Heart left ventricle (tissue), 16 donors: ENCODE measurements at regions not wholly inside any gene's neighbourhood (a gene's known extent, or its start where the extent isn't known, plus 50 kb on each side); places are given as distances from the start of the nearest gene placed in this dataset.

ENCODE experiments used
- ATAC-seq, 4 donors: fragments of 200-7000 bp; cut with Tn5 transposase; one replicate each; pipeline ENCODE4 v1.9.1; 2020 to 2022; ENCODE audit warnings: moderate library complexity in 4 of 4, mild to moderate bottlenecking in 3 of 4, moderate number of reproducible peaks in 1 of 4
- DNase-seq, 5 donors: peaks; one replicate each; pipeline ENCODE4 v3.0.0-alpha.2; 2020
- H3K27ac ChIP-seq, 12 donors: fragments of 200-600 bp; sonication (generic) in 4 of 12; one replicate each; pipeline versions ENCODE4 v1.5.0 to v1.8.0; 2016 to 2022; ENCODE audit warnings: mild to moderate bottlenecking in 2 of 12
- H3K27me3 ChIP-seq, 9 donors: fragments of 200-600 bp; sonication (generic) in 2 of 9; one replicate each; pipeline versions ENCODE4 v1.5.1 to v1.8.0; 2016 to 2022; ENCODE audit warnings: mild to moderate bottlenecking in 3 of 9
- H3K36me3 ChIP-seq, 9 donors: fragments of 200-600 bp; sonication (generic) in 2 of 9; one replicate each; pipeline versions ENCODE4 v1.5.0 to v1.8.0; 2018 to 2022; ENCODE audit warnings: mild to moderate bottlenecking in 2 of 9
- H3K4me1 ChIP-seq, 12 donors: fragments of 200-600 bp; sonication (generic) in 4 of 12; one replicate each; pipeline versions ENCODE4 v1.5.0 to v1.8.0; 2016 to 2022; ENCODE audit warnings: mild to moderate bottlenecking in 3 of 12
- H3K4me3 ChIP-seq, 12 donors: fragments of 200-600 bp; sonication (generic) in 4 of 12; one replicate each; pipeline versions ENCODE4 v1.5.0 to v1.8.0; 2017 to 2022; ENCODE audit warnings: mild to moderate bottlenecking in 9 of 12, moderate library complexity in 4 of 12
- H3K9me3 ChIP-seq, 12 donors: fragments of 200-600 bp; sonication (generic) in 4 of 12; one replicate each; pipeline versions ENCODE4 v1.5.0 to v1.8.0; 2016 to 2022; ENCODE audit warnings: mild to moderate bottlenecking in 1 of 12
- POLR2A ChIP-seq, 2 donors: fragments of 450-650 bp; IDR thresholded peaks; one replicate each; pipeline ENCODE4 v1.6.1; 2017; ENCODE audit warnings: antibody characterized with exemption in 2 of 2, mild to moderate bottlenecking in 2 of 2, moderate library complexity in 2 of 2
- WGBS, 4 donors: extraction: QIAGEN DNeasy Blood & Tissue Kit in 2 of 4; methylation state at CpG; one replicate each; pipeline versions ENCODE4 v1.1.5 to v1.1.7; 2013 to 2018; 5-methylcytosine and 5-hydroxymethylcytosine counted together
- intact Hi-C, 10 donors: fragments of 100-400 bp; cut with DNase I; formaldehyde crosslinking; loops; one replicate each; pipeline versions ENCODE4 v1.11.1 to v1.14.2; 2022
- TF ChIP-seq, protein P1 (sequence below), 12 donors: fragments of 200-600 bp; sonication (generic) in 4 of 12; IDR thresholded peaks; one replicate each; pipeline versions ENCODE4 v1.5.0 to v1.8.0; 2018 to 2022; ENCODE audit warnings: antibody characterized with exemption in 12 of 12, mild to moderate bottlenecking in 5 of 12
- donor health status: ischemic (EF 13 %, LVEDD 7.1; RV severe dilation, severe dysfunction).
- donor health status: healthy with polysubstance abuse.
- donor health status: DM: no; HTN: yes; CAD: no.
- donor health status: DM: no; HTN: no; CAD: no.
- donor health status: ischemic (EF 25% LVEDD 6.9; RV normal size, moderate dysfunction).
- donor health status: ischemic (EF 25% LVEDD 5.7; RV mildly dilated, moderate dysfunction).
- donor health status: healthy.
- donor health status: DM: yes; HTN: yes; CAD: no.
- donor health status: ischemic (EF 35%, LVEDD 5.7; RV mildly dilated, moderate dysfunction).
- donor health status: nonischemic (EF 11% LVEDD 7.7; RV severe dilation, severe dysfunction).
- donor health status: DM: yes; HTN: yes; CAD: no.
- donor health status: PGD.
- donor health status: ischemic (EF 29% LVEDD 5.4; RV normal size, mild dysfunction).
- donor health status: nonischemic (EF 23%, LVEDD 6.1; RV moderate dilation, normal function).

DNA sequence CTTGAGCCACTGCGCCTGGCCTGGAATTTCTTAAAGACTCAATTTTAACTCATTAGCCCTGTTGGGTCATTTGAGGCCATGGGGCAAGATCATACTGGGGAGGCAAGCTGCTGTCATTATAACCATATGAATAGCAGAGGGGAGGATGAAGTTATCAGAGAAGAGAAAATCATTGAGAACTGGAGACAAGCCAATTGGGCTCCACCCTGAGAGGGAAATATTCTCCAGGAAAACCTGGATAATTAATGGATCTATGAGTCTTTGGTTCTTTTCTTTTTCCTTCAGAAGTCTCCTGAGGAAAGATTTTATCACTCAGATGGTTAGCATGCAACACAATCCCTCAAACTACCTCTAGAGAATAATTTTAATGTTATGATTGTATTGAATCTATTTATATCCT, 569.6 kb upstream of the TUSC1 start:
- H3K27ac ChIP-seq: no peak overlapping the region
- no peaks in the 10 kb centered on the region for H3K4me1 ChIP-seq
- H3K36me3 ChIP-seq: no peaks in the 10 kb centered on the region
- ATAC-seq (no peak), DNase-seq (no peak)
- H3K9me3 ChIP-seq: no peaks in the 10 kb centered on the region
- intact Hi-C loops: no loop called here
- no peaks in the 10 kb centered on the region for H3K27me3 ChIP-seq
- TF ChIP-seq POLR2A (IDR thresholded peaks at IDR 0.05): no peak
- no peak overlapping the region for H3K4me3 ChIP-seq
- WGBS, 4 donors: 70 to 87% (median 84%) methylated on average over 1 of the region's 1 CpG

DNA sequence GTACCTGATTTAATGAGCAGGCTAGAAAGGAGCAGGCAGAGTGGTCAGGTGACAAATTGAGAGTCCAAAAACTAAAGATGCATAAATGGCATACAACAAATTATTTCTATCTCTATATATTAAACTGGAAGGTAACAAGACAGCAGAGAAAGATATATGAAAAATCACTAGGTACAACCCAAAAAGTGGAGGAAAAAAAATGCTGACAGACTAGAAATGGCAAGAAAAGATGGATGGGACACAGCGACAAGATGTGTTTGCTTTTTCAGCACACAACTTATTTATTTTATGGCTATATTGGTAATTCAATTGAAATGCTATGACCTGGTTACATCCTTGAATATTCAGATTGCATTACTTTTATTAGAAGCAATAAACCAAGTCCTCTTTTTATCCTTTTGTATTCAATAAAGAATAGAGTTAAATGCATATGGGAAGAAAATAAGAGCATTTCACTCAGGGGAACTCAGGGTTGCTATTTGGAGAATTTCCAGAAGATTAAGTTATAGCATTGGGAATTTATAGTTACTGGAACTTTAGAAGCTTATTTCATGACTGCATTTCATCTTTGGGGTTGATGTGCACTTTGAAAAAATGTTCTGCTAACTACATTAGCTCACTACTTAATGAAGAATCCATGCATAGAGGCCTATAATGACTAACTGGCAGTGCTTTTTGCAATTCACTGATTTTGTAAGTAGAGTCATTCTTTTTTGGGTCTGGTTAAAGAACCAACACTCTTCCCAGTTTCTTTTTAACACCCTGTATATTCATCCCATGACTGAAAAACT, 566.6 kb upstream of the TUSC1 start:
- DNase-seq (no peak), ATAC-seq (no peak)
- no peaks in the 10 kb centered on the region for H3K4me1 ChIP-seq
- no peak overlapping the region for H3K27ac ChIP-seq
- TF ChIP-seq, protein P1, sequence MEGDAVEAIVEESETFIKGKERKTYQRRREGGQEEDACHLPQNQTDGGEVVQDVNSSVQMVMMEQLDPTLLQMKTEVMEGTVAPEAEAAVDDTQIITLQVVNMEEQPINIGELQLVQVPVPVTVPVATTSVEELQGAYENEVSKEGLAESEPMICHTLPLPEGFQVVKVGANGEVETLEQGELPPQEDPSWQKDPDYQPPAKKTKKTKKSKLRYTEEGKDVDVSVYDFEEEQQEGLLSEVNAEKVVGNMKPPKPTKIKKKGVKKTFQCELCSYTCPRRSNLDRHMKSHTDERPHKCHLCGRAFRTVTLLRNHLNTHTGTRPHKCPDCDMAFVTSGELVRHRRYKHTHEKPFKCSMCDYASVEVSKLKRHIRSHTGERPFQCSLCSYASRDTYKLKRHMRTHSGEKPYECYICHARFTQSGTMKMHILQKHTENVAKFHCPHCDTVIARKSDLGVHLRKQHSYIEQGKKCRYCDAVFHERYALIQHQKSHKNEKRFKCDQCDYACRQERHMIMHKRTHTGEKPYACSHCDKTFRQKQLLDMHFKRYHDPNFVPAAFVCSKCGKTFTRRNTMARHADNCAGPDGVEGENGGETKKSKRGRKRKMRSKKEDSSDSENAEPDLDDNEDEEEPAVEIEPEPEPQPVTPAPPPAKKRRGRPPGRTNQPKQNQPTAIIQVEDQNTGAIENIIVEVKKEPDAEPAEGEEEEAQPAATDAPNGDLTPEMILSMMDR (IDR thresholded peaks at IDR 0.05): no peak
- no peak for TF ChIP-seq POLR2A (IDR thresholded peaks at IDR 0.05)
- intact Hi-C loops: no loop called here
- H3K4me3 ChIP-seq: no peak overlapping the region
- no peaks in the 10 kb centered on the region for H3K36me3 ChIP-seq
- H3K27me3 ChIP-seq: no peaks in the 10 kb centered on the region
- no peaks in the 10 kb centered on the region for H3K9me3 ChIP-seq
- 79 to 85% (median 83%) methylated on average over 1 of the region's 1 CpG for WGBS, 4 donors

GRCh38 chr9:26243726-26244125, 565.5 kb upstream of the TUSC1 start:
- 80 to 87% (median 83%) methylated on average over 4 of the region's 4 CpGs for WGBS, 4 donors
- no peaks in the 10 kb centered on the region for H3K27me3 ChIP-seq
- DNase-seq (no peak), ATAC-seq (no peak)
- no peaks in the 10 kb centered on the region for H3K9me3 ChIP-seq
- H3K36me3 ChIP-seq: no peaks in the 10 kb centered on the region
- intact Hi-C loops: no loop called here
- H3K27ac ChIP-seq: no peak overlapping the region
- no peaks in the 10 kb centered on the region for H3K4me1 ChIP-seq
- no peak overlapping the region for H3K4me3 ChIP-seq
- no peak for TF ChIP-seq POLR2A (IDR thresholded peaks at IDR 0.05)
- TF ChIP-seq, protein P1 (IDR thresholded peaks at IDR 0.05): no peak

DNA sequence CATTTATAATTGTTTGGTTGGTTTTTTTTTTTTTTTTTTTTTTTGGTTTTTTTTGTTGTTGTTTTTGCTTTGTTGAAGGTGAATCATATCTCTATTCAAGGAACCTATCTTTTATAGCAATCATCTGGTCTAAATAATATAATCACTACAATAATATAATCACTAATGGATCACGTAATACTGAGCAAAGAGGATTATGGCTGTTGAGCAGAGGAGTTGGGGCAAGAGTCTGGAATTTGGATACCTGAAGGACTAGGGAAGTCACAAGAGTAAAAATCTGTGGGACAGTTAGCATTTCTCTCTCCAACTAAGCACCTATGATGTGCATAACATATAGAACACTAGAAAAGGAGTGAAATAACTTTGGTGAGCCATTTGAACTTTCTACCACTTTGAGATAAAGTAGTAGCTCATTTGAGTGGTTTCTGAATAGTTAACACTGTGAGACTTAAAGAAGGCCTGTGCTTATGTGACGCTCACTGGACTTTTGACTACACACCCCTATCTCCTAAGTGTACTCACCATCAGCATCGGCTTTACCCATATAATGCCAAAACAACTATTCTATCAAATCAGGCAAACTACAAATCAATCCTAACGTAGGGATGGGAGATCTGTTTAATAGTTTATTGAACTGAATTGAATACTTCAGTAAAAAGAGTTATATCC, 564.9 kb upstream of the TUSC1 start:
- Histone ChIP-seq H3K27ac (no peak overlapping the region), H3K4me3 (no peak overlapping the region), H3K36me3 (no peaks in the 10 kb centered on the region), H3K9me3 (no peaks in the 10 kb centered on the region), H3K27me3 (no peaks in the 10 kb centered on the region), H3K4me1 (no peaks in the 10 kb centered on the region)
- TF ChIP-seq, protein P1 (IDR thresholded peaks at IDR 0.05): no peak
- no peak for TF ChIP-seq POLR2A (IDR thresholded peaks at IDR 0.05)
- ATAC-seq: no peak
- 76 to 79% (median 77%) methylated on average over 4 of the region's 4 CpGs for WGBS, 4 donors
- intact Hi-C loops: no loop called here
- DNase-seq: no peak
